Vagina (tissue), 2 donors: ENCODE measurements at regions not wholly inside any gene's neighbourhood (a gene's known extent, or its start where the extent isn't known, plus 50 kb on each side); places are given as distances from the start of the nearest gene placed in this dataset.

Source experiments
- POLR2A ChIP-seq, 2 donors: fragments of 450-650 bp; IDR thresholded peaks; one replicate each; pipeline ENCODE4 v1.6.1; 2017; ENCODE audit warnings: antibody characterized with exemption in 2 of 2, mild to moderate bottlenecking in 2 of 2, moderate library complexity in 2 of 2
- POLR2AphosphoS5 ChIP-seq, 2 donors: sonication (generic); formaldehyde crosslinking; IDR thresholded peaks; one replicate each; pipeline ENCODE4 v1.9.0; 2017; ENCODE audit warnings: antibody characterized with exemption in 2 of 2, mild to moderate bottlenecking in 2 of 2, low read depth in 1 of 2; ENCODE audit not compliant: insufficient read depth in 1 of 2
- TF ChIP-seq, protein P1 (sequence below), 3 experiments: fragments of 450-650 bp in 2 of 3; fragments of 200-600 bp in 1 of 3; sonication (generic) in 1 of 3; IDR thresholded peaks; one replicate each; pipeline ENCODE4 v1.5.1; 2017 to 2019; ENCODE audit warnings: antibody characterized with exemption in 3 of 3, mild to moderate bottlenecking in 2 of 3, moderate library complexity in 2 of 3

DNA sequence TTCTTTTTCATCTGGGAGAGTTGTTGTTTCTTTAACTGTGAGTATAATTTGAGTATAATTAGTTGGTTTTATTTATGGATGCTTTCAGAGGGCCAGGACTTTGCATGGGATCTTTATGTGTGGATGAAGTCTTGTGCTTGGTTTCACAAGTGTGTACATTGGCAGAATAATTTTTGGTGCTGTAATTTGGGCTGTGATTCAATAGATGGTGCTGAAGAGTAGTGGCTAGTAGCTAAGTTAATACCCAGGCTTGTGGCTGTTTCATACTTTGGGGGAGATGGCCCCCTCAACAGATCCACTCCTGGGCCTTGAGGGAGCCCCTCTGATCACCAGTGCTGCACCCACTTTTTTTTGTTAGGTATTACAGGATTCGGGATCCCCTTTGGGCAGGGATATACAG is 1142.4 kb downstream of the SLITRK1 start:
- TF ChIP-seq, protein P1, sequence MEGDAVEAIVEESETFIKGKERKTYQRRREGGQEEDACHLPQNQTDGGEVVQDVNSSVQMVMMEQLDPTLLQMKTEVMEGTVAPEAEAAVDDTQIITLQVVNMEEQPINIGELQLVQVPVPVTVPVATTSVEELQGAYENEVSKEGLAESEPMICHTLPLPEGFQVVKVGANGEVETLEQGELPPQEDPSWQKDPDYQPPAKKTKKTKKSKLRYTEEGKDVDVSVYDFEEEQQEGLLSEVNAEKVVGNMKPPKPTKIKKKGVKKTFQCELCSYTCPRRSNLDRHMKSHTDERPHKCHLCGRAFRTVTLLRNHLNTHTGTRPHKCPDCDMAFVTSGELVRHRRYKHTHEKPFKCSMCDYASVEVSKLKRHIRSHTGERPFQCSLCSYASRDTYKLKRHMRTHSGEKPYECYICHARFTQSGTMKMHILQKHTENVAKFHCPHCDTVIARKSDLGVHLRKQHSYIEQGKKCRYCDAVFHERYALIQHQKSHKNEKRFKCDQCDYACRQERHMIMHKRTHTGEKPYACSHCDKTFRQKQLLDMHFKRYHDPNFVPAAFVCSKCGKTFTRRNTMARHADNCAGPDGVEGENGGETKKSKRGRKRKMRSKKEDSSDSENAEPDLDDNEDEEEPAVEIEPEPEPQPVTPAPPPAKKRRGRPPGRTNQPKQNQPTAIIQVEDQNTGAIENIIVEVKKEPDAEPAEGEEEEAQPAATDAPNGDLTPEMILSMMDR (IDR thresholded peaks at IDR 0.05), result no peak
- TF ChIP-seq POLR2A (IDR thresholded peaks at IDR 0.05) (no peak), POLR2AphosphoS5 (IDR thresholded peaks at IDR 0.05; ENCODE audit: insufficient read depth in 1 of 2, low read depth in 1 of 2) (no peak)
